ENCODE measurements at regions not wholly inside any gene's neighbourhood (a gene's known extent, or its start where the extent isn't known, plus 50 kb on each side); places are given as distances from the start of the nearest gene placed in this dataset.
A peak's percentile ranks its signal among the peaks of the same experiment; 100 is the strongest.

DNA sequence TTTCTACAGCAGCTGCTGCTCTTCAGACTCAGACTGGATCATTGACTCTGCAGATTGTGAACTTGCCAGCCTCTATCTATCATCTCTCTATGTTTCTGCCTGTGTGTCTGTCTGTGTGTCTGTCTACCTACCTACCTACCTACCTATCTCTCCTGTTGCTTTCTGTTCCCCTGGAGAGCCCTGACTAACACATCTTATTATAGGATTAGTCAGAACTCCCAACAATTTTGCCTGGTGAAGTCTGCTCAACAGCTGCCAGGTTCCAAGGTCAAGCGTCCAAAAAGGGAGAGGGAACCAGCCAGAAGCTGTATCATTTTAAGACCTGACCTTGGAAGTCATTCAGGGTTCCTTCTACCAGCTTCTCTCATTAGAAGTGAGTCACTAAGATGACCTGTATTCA lies 579.0 kb upstream of the DPP6 start:
- no peak for DNase-seq

- DNase-seq = no peak
These were observed 577.0 kb upstream of the DPP6 start for GRCh38 chr7:153475239-153475638.

DNA sequence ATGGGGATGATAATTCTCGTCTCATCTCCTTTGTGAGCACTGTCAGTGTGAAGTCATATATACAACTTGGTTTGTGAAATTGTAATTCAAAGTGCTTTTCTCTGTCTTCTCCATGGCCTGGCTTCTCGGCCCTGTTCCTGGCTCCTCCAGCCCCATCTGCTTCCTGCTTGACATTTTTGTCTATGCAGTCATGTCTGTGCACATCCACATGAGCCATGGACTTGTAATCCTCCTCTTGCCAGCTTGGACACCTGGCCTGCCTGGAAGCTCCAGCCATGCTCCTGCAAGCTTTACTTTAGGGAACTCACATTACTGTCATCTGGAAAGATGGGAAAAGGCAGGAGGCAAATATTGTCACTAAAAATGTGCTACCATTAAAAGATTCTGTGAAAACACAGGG lies 576.0 kb upstream of the DPP6 start:
- DNase-seq = no peak

- DNase-seq = no peak
These were observed 555.9 kb upstream of the DPP6 start for GRCh38 chr7:153496257-153496656.

GRCh38 chr7:153503093-153503492 lies 549.1 kb upstream of the DPP6 start:
- DNase-seq = no peak

- DNase-seq = no peak
These were observed 547.7 kb upstream of the DPP6 start for GRCh38 chr7:153504288-153505075.

- DNase-seq = peak; percentile 58
These were observed 544.3 kb upstream of the DPP6 start for GRCh38 chr7:153507885-153508284.

DNA sequence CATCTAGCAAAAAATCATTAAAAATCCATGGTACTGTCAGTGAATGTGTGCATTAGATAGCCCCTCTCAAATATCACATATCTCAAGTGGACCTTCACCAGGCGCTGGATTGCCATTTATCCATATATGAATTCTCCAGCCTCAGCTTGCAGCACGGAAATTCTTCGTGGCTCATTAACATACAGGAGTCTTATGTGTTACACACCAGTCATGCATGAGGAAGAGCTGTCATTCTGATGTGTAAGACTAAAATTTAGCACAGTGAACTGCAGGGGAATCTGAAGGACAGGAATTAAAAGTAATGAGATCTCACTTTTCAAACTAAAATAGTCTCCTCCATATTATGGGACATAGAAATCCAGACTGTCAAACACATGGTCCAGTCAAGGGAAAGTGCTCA lies 542.4 kb upstream of the DPP6 start:
- peak; percentile 16 for DNase-seq

- no peak for DNase-seq
These were observed 541.5 kb upstream of the DPP6 start for GRCh38 chr7:153510674-153511073.

GRCh38 chr7:153514032-153514431 lies 538.2 kb upstream of the DPP6 start:
- no peak for DNase-seq

GRCh38 chr7:153515359-153515758 lies 536.8 kb upstream of the DPP6 start:
- DNase-seq = no peak

DNA sequence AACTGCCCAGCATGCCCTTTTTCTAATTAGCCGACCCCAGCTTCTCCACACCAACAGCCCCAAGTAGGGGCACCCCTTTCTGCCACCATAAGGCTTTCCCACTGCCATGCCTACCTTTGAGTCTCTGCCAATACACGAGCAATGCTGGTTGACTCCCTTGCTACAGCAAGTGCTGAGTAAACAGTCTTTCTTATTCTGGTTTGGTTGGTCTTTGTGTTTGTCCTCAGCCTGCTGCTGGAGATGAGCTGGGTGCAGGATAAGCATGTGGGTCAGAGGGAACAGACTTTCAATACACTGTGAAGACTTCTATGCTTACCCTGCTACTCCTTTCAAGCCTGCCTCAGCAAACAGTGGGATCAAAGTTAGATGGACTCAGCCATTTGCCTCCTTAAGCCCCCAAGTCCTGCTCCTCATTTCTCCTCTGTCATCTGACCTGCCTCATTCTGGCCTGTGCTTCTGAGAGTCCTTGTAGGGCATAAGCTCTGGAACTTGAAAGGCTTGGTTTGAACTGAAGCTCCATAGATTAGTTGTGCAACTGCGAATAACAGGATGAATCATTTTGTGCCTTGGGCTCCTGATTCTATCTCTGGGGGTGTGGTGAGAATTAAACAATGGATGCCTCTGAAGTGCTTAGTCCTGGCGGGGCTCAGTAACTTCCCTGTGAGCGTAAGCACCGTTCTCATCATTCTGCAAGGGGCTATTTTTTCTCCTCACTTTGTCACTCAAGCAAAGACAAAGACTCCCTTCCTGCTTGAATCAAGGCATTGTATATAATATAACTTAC lies 533.8 kb upstream of the DPP6 start:
- DNase-seq = no peak

DNA sequence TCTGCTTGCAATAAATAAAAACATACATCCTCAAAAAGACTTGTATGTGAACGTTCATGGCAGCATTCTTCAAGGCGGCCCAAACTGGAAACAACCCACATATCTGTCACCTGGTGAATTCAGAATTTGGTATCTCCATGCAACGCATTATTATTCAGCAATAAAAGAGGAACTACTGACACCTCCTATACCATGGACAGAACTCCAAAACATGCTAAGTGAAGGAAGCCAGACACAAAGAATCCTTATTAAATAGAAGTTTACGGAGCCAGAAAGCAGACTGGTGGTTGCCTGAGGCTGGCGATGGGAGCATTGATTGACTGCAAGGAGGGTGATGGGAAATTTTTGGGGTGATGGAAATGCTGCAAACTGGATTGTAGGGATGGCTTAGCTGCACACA lies 530.8 kb upstream of the DPP6 start:
- no peak for DNase-seq

- DNase-seq = no peak
These were observed 529.9 kb upstream of the DPP6 start for GRCh38 chr7:153522261-153522660.

DNA sequence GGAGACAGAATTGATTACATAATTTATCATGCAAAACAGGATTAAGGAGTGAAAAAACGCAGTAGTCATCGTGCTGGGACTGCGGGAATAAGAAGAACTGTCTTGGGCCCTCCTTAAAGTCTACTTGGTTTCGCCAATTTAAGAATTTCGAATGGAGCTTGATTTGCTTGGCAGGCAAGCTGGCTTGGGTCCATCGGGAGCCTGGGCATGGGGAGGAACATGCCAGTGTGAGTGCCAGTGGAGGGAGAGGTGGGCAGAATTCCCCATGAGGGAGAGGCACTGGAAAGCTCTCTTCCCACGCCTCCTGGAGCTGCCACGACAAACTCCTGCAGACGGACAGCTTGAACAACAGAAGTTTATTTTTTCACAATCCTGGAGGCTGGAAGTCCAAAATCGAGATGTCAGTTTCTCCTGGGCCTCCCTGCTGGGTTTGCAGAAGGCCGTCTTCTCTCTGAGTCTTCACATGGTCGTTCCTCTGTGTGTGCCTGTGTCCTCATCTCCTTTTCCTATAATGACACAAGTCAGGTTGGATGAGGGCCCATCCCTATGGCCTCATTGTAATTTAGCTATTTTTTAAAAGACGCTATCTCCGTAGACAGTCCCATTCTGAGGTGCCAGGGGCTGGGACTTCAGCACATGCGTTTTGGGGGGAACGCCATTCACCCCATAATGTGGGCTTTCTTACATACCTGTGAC lies 528.7 kb upstream of the DPP6 start:
- DNase-seq = no peak

DNA sequence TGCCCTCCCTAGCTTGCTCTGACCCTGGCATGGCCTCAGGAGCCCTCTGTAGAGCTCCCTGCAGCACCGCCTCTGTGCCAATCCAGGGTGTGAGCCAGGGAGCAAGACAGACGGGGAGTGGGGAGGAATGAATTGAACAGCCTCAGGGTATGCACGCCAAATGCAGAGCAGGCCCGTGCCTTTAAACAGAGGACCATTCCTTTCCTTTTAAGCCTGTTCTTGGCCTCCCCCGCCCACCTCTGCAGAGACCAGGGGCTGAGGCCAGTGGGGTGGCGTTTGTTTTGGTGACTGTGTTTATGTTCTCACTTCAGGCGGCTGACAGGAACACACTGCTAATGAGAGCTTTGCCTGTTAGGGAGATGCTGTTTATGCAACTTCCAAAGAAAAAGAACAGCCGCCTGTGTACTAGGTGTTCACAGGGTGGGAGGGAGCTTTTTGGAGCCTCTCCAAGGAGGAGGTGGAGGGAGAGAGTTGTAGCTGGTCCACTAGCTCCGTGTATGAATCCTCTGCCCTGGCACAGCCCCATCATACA lies 528.1 kb upstream of the DPP6 start:
- peak; percentile 54 for DNase-seq

- DNase-seq = no peak
These were observed 523.1 kb upstream of the DPP6 start for GRCh38 chr7:153529100-153529499.

- no peak for DNase-seq
These were observed 522.5 kb upstream of the DPP6 start for GRCh38 chr7:153529651-153530165.

GRCh38 chr7:153530441-153530840 lies 521.8 kb upstream of the DPP6 start:
- DNase-seq = no peak

DNA sequence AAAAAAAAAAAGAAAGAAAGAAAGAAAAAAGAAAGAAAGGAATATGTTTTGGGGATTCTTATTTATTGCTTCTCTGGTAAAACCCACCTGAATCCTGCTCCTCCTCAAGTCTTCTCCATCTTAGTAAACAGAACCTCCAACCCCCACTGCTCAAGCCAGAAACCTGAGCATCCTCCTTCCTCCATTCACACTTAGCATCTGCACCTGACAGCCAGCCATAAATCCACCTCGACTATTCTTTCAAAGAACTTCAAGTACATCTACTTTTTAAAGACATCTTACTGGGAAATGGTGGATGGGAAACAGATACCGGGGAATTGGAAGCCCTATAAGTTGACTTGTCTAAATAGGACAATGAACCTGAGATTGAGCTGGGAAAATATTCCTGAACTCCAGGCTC lies 519.9 kb upstream of the DPP6 start:
- no peak for DNase-seq

DNA sequence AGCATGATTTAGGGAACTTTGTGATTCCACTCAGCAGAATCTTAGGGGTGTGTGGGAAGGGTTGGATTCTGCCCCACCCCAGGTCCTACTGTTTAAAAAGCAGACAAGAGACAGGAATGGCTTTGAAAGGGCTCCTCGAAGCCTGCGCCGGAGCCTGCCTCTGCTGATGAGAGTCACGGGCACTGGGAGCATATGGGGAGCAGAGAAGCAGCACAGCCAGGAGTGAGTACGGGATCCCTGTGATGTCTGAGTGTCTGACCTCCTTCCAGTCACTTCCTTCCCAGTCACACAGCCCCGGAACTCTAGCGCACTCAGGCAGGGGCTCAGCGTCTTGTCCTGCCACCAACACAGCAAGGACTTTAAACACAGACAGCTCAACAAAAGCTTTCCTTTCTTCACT lies 514.9 kb upstream of the DPP6 start:
- DNase-seq = no peak

DNA sequence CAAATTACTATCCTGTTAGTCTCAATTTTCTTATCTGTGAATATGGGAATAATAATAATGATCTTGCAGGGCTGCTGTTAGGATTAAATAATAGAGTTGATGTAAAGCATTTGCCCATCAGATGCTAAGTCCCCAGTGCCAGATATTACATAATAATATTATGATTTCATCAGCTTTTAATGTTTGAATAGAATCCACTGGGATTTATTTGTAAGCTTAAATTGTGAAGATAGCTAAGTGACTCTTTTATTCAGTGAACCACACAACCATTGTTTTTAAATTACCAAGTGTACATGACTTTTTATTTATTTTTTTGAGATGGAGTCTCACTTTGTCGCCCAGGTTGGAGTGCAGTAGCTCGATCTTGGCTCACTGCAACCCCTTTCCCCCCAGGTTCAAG lies 510.3 kb upstream of the DPP6 start:
- DNase-seq = no peak

DNA sequence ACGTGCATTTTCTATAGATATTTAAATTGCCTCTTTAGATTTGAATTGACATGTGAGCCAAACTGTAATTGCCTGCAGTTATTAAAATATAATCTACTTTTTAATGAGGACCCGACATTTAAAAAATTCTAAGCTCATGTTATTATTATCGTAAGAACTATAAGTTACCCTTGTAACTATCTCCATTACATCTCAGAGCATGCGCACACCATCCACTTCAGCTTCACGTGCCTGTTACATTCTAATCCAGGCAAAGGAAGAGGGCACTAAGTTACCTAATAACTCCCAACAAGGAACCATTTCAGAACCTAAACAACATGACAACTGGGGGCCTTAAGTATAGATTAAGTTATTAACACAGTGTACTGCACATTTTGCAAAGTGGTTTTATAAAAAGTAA lies 509.0 kb upstream of the DPP6 start:
- DNase-seq = no peak
